ENCODE measurements at regions not wholly inside any gene's neighbourhood (a gene's known extent, or its start where the extent isn't known, plus 50 kb on each side); places are given as distances from the start of the nearest gene placed in this dataset.

DNA sequence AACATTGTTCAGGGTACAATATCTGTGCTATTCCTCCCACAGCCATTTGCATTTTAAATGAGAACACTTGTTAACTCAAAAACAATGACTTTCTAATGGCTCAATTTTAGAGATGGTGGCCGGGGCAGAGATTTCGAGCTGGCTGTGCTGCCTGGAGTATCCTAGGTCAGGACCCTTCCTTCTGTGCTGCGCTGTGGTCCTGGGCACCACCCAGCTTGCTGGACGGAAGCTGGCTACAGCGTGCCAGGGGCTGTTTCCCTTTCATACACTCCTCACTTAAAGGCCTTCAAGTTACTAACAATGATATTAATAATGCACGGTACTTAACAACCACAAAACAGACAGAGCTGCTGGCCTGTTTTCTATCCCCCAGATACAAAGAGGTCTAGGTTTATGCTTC lies 194.4 kb upstream of the CST7 start:
- H3K4ac ChIP-seq (ENCODE audit: low read depth, low read length): no peak overlapping the region
- H3K23ac ChIP-seq (ENCODE audit: low read depth, low read length): no peak overlapping the region
- no peak overlapping the region for H2AK5ac ChIP-seq (ENCODE audit: low read depth, low read length)
- H2AK9ac ChIP-seq (replicated peaks; ENCODE audit: low read depth, low read length, poor library complexity): no peak overlapping the region
- H2BK5ac ChIP-seq (ENCODE audit: low read depth, low read length, poor library complexity, severe bottlenecking): no peak overlapping the region
- H2BK120ac ChIP-seq (ENCODE audit: low read depth, low read length): no peak overlapping the region
- H3K4me2 ChIP-seq (ENCODE audit: low read depth, low read length): no peak overlapping the region
- CTCF ChIA-PET: no interaction called here
- 57% methylated on average over 2 of the region's 6 CpGs; no CpG with 5 or more reads in 1 of the 2 experiments for WGBS, 2 experiments (ENCODE audit: extremely low coverage in 2 of 2, insufficient read length in 1 of 2)
- no peak overlapping the region for H2BK15ac ChIP-seq (ENCODE audit: low read depth, low read length)
- dilution Hi-C loops (cut with HindIII; ENCODE audit: low sequenced_read_pairs, unreplicated experiment): no loop called here
- in situ Hi-C loops (cut with MboI; ENCODE audit: low sequenced_read_pairs): no loop called here
- H3K4me1 ChIP-seq (ENCODE audit: control insufficient read depth, insufficient read depth, low read length): no peaks in the 10 kb centered on the region
- BruUV-seq (replicated peaks): no TSS peak
- H3K14ac ChIP-seq (replicated peaks; ENCODE audit: low read depth, low read length): no peak overlapping the region
- no peak overlapping the region for H3K9ac ChIP-seq (ENCODE audit: low read depth, low read length)
- no peak overlapping the region for H2BK20ac ChIP-seq (ENCODE audit: low read depth, low read length)
- H3K18ac ChIP-seq (ENCODE audit: low read depth, low read length): no peak overlapping the region
- ATAC-seq (ENCODE audit: low read depth) (no peak), DNase-seq (no peak)
- H4K91ac ChIP-seq (ENCODE audit: insufficient read depth, low read depth, low read length): no peak overlapping the region
- H4K8ac ChIP-seq (ENCODE audit: low read depth in 2 of 2, low read length in 2 of 2): no peak overlapping the region
- no peak overlapping the region for H3K4me3 ChIP-seq (ENCODE audit: insufficient read depth, low read depth, low read length)
- H4K5ac ChIP-seq (ENCODE audit: low read depth, low read length): no peak overlapping the region
- no peak overlapping the region for H3K56ac ChIP-seq (ENCODE audit: extremely low read depth, insufficient read depth, low read length)
- H3K9me3 ChIP-seq (ENCODE audit: control insufficient read depth, insufficient read depth, low read length): no peaks in the 10 kb centered on the region
- POLR2A ChIA-PET (ENCODE audit: unreplicated experiment): no interaction called here
- no peak overlapping the region for H2AFZ ChIP-seq (replicated peaks; ENCODE audit: low read length, poor library complexity)
- no peaks in the 10 kb centered on the region for H3K9me1 ChIP-seq (ENCODE audit: insufficient read depth, low read length)
- H3K27me3 ChIP-seq (ENCODE audit: control insufficient read depth, insufficient read depth, low read length): peaks cover 4% of the 10 kb centered on the region
- no peak for TF ChIP-seq RCOR1 (IDR thresholded peaks at IDR 0.05; ENCODE audit: insufficient replicate concordance, low read length)
- TF ChIP-seq FOS (IDR thresholded peaks at IDR 0.05; ENCODE audit: low read depth, low read length): no peak
- TF ChIP-seq RFX5 (IDR thresholded peaks at IDR 0.05; ENCODE audit: low read depth, low read length): no peak
- no peak for TF ChIP-seq BHLHE40 (IDR thresholded peaks at IDR 0.05; ENCODE audit: low read depth, low read length)
- TF ChIP-seq CHD1 (IDR thresholded peaks at IDR 0.05; ENCODE audit: low read depth, low read length): no peak
- TF ChIP-seq MAZ (IDR thresholded peaks at IDR 0.05; ENCODE audit: borderline replicate concordance, low read depth, low read length): no peak
- no peak for TF ChIP-seq CEBPB (IDR thresholded peaks at IDR 0.05; ENCODE audit: low read depth, low read length)
- TF ChIP-seq, protein P1, sequence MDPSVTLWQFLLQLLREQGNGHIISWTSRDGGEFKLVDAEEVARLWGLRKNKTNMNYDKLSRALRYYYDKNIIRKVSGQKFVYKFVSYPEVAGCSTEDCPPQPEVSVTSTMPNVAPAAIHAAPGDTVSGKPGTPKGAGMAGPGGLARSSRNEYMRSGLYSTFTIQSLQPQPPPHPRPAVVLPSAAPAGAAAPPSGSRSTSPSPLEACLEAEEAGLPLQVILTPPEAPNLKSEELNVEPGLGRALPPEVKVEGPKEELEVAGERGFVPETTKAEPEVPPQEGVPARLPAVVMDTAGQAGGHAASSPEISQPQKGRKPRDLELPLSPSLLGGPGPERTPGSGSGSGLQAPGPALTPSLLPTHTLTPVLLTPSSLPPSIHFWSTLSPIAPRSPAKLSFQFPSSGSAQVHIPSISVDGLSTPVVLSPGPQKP (IDR thresholded peaks at IDR 0.05; ENCODE audit: borderline replicate concordance, low read depth, low read length): no peak
- TF ChIP-seq, protein P2, sequence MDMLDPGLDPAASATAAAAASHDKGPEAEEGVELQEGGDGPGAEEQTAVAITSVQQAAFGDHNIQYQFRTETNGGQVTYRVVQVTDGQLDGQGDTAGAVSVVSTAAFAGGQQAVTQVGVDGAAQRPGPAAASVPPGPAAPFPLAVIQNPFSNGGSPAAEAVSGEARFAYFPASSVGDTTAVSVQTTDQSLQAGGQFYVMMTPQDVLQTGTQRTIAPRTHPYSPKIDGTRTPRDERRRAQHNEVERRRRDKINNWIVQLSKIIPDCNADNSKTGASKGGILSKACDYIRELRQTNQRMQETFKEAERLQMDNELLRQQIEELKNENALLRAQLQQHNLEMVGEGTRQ (IDR thresholded peaks at IDR 0.05; ENCODE audit: low read depth, low read length): no peak
- TF ChIP-seq, protein P3, sequence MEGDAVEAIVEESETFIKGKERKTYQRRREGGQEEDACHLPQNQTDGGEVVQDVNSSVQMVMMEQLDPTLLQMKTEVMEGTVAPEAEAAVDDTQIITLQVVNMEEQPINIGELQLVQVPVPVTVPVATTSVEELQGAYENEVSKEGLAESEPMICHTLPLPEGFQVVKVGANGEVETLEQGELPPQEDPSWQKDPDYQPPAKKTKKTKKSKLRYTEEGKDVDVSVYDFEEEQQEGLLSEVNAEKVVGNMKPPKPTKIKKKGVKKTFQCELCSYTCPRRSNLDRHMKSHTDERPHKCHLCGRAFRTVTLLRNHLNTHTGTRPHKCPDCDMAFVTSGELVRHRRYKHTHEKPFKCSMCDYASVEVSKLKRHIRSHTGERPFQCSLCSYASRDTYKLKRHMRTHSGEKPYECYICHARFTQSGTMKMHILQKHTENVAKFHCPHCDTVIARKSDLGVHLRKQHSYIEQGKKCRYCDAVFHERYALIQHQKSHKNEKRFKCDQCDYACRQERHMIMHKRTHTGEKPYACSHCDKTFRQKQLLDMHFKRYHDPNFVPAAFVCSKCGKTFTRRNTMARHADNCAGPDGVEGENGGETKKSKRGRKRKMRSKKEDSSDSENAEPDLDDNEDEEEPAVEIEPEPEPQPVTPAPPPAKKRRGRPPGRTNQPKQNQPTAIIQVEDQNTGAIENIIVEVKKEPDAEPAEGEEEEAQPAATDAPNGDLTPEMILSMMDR (conservative IDR thresholded peaks at IDR 0.05; ENCODE audit: low read depth, low read length): no peak
- TF ChIP-seq POLR2A (IDR thresholded peaks at IDR 0.05; ENCODE audit: low read depth, low read length): no peak
- TF ChIP-seq RAD21 (IDR thresholded peaks at IDR 0.05; ENCODE audit: low read length): no peak
- no peak for TF ChIP-seq MAFK (IDR thresholded peaks at IDR 0.05; ENCODE audit: low read depth, low read length)
- no peak for TF ChIP-seq NFE2L2 (IDR thresholded peaks at IDR 0.05; ENCODE audit: low read depth, low read length)
- no peak for TF ChIP-seq MXI1 (IDR thresholded peaks at IDR 0.05; ENCODE audit: borderline replicate concordance, low read depth, low read length)
- no peak for TF ChIP-seq SMC3 (IDR thresholded peaks at IDR 0.05; ENCODE audit: low read depth, low read length)
- intact Hi-C loops (cut with micrococcal nuclease): no loop called here
- H3K79me1 ChIP-seq (ENCODE audit: low read depth in 1 of 2, low read length in 2 of 2): no peaks in the 10 kb centered on the region
- H3K36me3 ChIP-seq (ENCODE audit: control insufficient read depth, insufficient read depth, low read length): no peaks in the 10 kb centered on the region
- no peaks in the 10 kb centered on the region for H4K20me1 ChIP-seq (ENCODE audit: insufficient read depth, low read length)
- H3K27ac ChIP-seq (ENCODE audit: insufficient read depth, low read length): no peak overlapping the region
